ENCODE measurements at regions not wholly inside any gene's neighbourhood (a gene's known extent, or its start where the extent isn't known, plus 50 kb on each side); places are given as distances from the start of the nearest gene placed in this dataset.

DNA sequence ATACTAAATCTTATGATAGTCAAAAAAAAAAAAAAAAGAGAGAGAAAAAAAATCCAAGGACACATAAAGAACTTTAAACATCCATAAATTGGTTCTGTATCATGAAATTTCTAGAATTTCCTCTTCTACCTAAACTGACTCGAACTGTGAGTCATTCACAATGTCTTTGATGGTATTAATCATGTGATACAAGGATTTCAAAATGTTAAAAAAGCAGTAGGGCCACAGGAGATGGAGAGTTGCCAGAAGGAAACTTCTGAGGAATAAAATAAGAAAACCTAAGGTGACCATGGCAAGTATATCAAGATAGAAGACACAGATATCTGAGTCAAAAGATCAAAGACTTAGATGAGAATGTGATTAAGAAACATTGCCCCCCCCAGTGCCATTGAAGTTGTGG, 1320.9 kb upstream of the FLRT2 start:
- TF ChIP-seq, protein P1, sequence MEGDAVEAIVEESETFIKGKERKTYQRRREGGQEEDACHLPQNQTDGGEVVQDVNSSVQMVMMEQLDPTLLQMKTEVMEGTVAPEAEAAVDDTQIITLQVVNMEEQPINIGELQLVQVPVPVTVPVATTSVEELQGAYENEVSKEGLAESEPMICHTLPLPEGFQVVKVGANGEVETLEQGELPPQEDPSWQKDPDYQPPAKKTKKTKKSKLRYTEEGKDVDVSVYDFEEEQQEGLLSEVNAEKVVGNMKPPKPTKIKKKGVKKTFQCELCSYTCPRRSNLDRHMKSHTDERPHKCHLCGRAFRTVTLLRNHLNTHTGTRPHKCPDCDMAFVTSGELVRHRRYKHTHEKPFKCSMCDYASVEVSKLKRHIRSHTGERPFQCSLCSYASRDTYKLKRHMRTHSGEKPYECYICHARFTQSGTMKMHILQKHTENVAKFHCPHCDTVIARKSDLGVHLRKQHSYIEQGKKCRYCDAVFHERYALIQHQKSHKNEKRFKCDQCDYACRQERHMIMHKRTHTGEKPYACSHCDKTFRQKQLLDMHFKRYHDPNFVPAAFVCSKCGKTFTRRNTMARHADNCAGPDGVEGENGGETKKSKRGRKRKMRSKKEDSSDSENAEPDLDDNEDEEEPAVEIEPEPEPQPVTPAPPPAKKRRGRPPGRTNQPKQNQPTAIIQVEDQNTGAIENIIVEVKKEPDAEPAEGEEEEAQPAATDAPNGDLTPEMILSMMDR (IDR thresholded peaks at IDR 0.05): no peak
- TF ChIP-seq POLR2A (IDR thresholded peaks at IDR 0.05): no peak
